GM23248 (cell line): ENCODE measurements at regions not wholly inside any gene's neighbourhood (a gene's known extent, or its start where the extent isn't known, plus 50 kb on each side); places are given as distances from the start of the nearest gene placed in this dataset.

Experiments
- DNase-seq: peaks from one replicate; pipeline ENCODE4 v3.0.0-alpha.2; 2015
- H2AFZ ChIP-seq: fragments of 200-600 bp; sonication (generic); 2 replicates; pipeline ENCODE4 v1.6.1; 2016; ENCODE audit warnings: antibody characterized with exemption
- H3F3A ChIP-seq: fragments of 200-600 bp; sonication (generic); 2 replicates; pipeline ENCODE4 v1.6.1; 2016; ENCODE audit warnings: mild to moderate bottlenecking, antibody characterized with exemption, mixed run types; ENCODE audit not compliant: insufficient read depth
- H3K27ac ChIP-seq: fragments of 200-600 bp; sonication (generic); 2 replicates; pipeline ENCODE4 v1.5.1; 2016; ENCODE audit warnings: mild to moderate bottlenecking
- H3K27me3 ChIP-seq: fragments of 200-600 bp; sonication (generic); replicated peaks from 2 replicates; pipeline ENCODE4 v1.6.1; 2016; ENCODE audit warnings: mild to moderate bottlenecking; ENCODE audit not compliant: insufficient read depth
- H3K36me3 ChIP-seq: fragments of 200-600 bp; sonication (generic); 2 replicates; pipeline ENCODE4 v1.6.1; 2016; ENCODE audit warnings: low read depth, mild to moderate bottlenecking
- H3K4me1 ChIP-seq: fragments of 200-600 bp; sonication (generic); 2 replicates; pipeline ENCODE4 v1.6.1; 2016; ENCODE audit warnings: mild to moderate bottlenecking; ENCODE audit not compliant: insufficient read depth
- H3K4me2 ChIP-seq: fragments of 200-600 bp; sonication (generic); one replicate; pipeline ENCODE4 v1.6.1; 2016; ENCODE audit warnings: mild to moderate bottlenecking; ENCODE audit not compliant: unreplicated experiment
- H3K4me3 ChIP-seq: fragments of 200-600 bp; sonication (generic); 2 replicates; pipeline ENCODE4 v1.5.1; 2016; ENCODE audit warnings: mild to moderate bottlenecking
- H3K79me2 ChIP-seq: fragments of 200-600 bp; sonication (generic); 2 replicates; pipeline ENCODE4 v1.6.1; 2016; ENCODE audit warnings: mild to moderate bottlenecking; ENCODE audit not compliant: insufficient read depth
- H3K9ac ChIP-seq: fragments of 200-600 bp; sonication (generic); 2 replicates; pipeline ENCODE4 v1.6.1; 2016; ENCODE audit warnings: mild to moderate bottlenecking
- H3K9me2 ChIP-seq: fragments of 200-600 bp; sonication (generic); 2 replicates; pipeline ENCODE4 v1.6.1; 2016; ENCODE audit warnings: mixed run types, mild to moderate bottlenecking, moderate library complexity; ENCODE audit not compliant: insufficient read depth
- H3K9me3 ChIP-seq: fragments of 200-600 bp; sonication (generic); one replicate; pipeline ENCODE4 v1.6.1; 2017; ENCODE audit warnings: low read depth
- H4K20me1 ChIP-seq: fragments of 200-600 bp; sonication (generic); 2 replicates; pipeline ENCODE4 v1.6.0; 2016; ENCODE audit not compliant: insufficient read depth
- EZH2 ChIP-seq: fragments of 200-600 bp; sonication (generic); IDR thresholded peaks from 2 replicates; pipeline ENCODE4 v1.6.1; 2018; ENCODE audit warnings: antibody characterized with exemption, mild to moderate bottlenecking; ENCODE audit not compliant: insufficient read depth, poor library complexity, severe bottlenecking
- EZH2phosphoT487 ChIP-seq: fragments of 200-600 bp; sonication (generic); IDR thresholded peaks from 2 replicates; pipeline ENCODE4 v1.6.1; 2018; ENCODE audit warnings: antibody characterized with exemption, moderate library complexity, mild to moderate bottlenecking, low read depth; ENCODE audit not compliant: insufficient read depth
- WGBS, 2 experiments: methylation state at CpG; one replicate each; pipeline ENCODE4 v1.1.6; 2015 to 2017; ENCODE audit warnings: low lambda C conversion rate in 2 of 2, low coverage in 1 of 2; ENCODE audit errors: missing lambda C conversion rate in 2 of 2; 5-methylcytosine and 5-hydroxymethylcytosine counted together
- in situ Hi-C: fragments of 300-500 bp; cut with MboI; formaldehyde crosslinking; loops from 2 replicates; pipeline ENCODE4 v1.15.0; 2020

GRCh38 chr4:13955551-13955950 lies 328.0 kb upstream of the BOD1L1 start:
- Histone ChIP-seq H3K27ac (no peak overlapping the region), H3K79me2 (no peaks in the 10 kb centered on the region), H3K4me3 (no peak overlapping the region), H3K27me3 (no peaks in the 10 kb centered on the region), H3K9me2 (no peaks in the 10 kb centered on the region), H3F3A (no peaks in the 10 kb centered on the region), H3K4me2 (no peak overlapping the region), H3K9ac (no peak overlapping the region), H4K20me1 (no peaks in the 10 kb centered on the region), H3K9me3 (no peaks in the 10 kb centered on the region), H2AFZ (no peak overlapping the region), H3K36me3 (no peaks in the 10 kb centered on the region), H3K4me1 (no peaks in the 10 kb centered on the region)
- no peak for DNase-seq
- 83 to 85% methylated on average over 7 of the region's 7 CpGs for WGBS, 2 experiments
- in situ Hi-C loops: no loop called here
- TF ChIP-seq EZH2phosphoT487 (no peak), EZH2 (no peak)

GRCh38 chr4:13956947-13957346 lies 329.4 kb upstream of the BOD1L1 start:
- Histone ChIP-seq H3K4me1 (no peaks in the 10 kb centered on the region), H3F3A (no peaks in the 10 kb centered on the region), H4K20me1 (no peaks in the 10 kb centered on the region), H3K9me2 (no peaks in the 10 kb centered on the region), H3K27ac (no peak overlapping the region), H3K4me3 (no peak overlapping the region), H3K9me3 (no peaks in the 10 kb centered on the region), H2AFZ (no peak overlapping the region), H3K79me2 (no peaks in the 10 kb centered on the region), H3K9ac (no peak overlapping the region), H3K27me3 (no peaks in the 10 kb centered on the region), H3K36me3 (no peaks in the 10 kb centered on the region), H3K4me2 (no peak overlapping the region)
- no peak for TF ChIP-seq EZH2
- no peak for TF ChIP-seq EZH2phosphoT487
- DNase-seq: no peak
- 61 to 72% methylated on average over 2 of the region's 2 CpGs for WGBS, 2 experiments
- in situ Hi-C loops: no loop called here

DNA sequence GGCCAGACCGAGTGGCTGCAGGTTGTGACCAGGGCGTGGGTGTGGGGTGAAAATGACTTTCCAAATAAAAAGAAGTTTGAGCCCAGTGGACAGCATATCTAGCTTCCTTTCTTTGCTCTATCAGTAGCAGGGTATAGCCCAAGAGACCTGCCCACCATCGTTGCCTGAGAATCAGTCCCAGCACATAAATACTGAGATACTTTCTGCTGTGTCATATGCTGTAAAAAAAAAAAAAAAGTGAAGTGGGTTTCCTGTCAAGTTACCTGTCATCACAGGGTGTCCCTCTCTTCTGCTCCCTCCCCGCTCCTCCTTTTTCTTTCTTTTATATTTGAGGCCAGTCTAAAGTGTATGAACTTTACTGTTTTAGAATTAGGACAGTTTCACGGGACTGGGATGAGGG lies 330.3 kb upstream of the BOD1L1 start:
- H3K9ac ChIP-seq: no peak overlapping the region
- H4K20me1 ChIP-seq: no peaks in the 10 kb centered on the region
- TF ChIP-seq EZH2phosphoT487 (no peak), EZH2 (no peak)
- H3K79me2 ChIP-seq: no peaks in the 10 kb centered on the region
- no peaks in the 10 kb centered on the region for H3K27me3 ChIP-seq
- no peak overlapping the region for H2AFZ ChIP-seq
- no peaks in the 10 kb centered on the region for H3K9me3 ChIP-seq
- H3K4me2 ChIP-seq: no peak overlapping the region
- in situ Hi-C loops: no loop called here
- no peaks in the 10 kb centered on the region for H3K4me1 ChIP-seq
- H3F3A ChIP-seq: no peaks in the 10 kb centered on the region
- H3K9me2 ChIP-seq: no peaks in the 10 kb centered on the region
- no peak for DNase-seq
- no peak overlapping the region for H3K4me3 ChIP-seq
- no peak overlapping the region for H3K27ac ChIP-seq
- 54 to 62% methylated on average over 5 of the region's 5 CpGs for WGBS, 2 experiments
- no peaks in the 10 kb centered on the region for H3K36me3 ChIP-seq

DNA sequence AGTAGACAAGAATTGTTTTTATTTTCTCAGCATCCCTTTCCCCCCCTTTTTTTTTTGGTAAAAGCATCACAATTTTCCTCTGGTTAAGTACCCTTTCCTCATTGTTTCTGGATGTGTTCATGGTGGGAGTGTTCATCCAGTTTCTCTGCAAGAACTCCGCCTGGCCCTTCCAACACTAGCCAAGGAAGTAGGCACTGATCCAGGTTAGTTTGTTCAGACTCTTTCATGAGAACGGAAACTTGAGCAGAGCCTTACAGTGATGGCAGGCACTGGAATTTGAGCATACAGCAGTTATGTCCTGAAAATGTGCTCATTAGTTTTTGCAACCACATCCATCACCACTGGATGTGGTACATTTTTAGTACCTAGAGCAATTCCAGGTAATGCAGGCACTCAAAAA lies 336.1 kb upstream of the BOD1L1 start:
- H3K27me3 ChIP-seq: no peaks in the 10 kb centered on the region
- no peak overlapping the region for H3K27ac ChIP-seq
- H2AFZ ChIP-seq: no peak overlapping the region
- DNase-seq: peak; percentile 28
- H4K20me1 ChIP-seq: no peaks in the 10 kb centered on the region
- H3K9me3 ChIP-seq: no peaks in the 10 kb centered on the region
- H3K9me2 ChIP-seq: no peaks in the 10 kb centered on the region
- H3F3A ChIP-seq: peaks cover 19% of the 10 kb centered on the region
- no peak overlapping the region for H3K4me3 ChIP-seq
- no peak overlapping the region for H3K4me2 ChIP-seq
- no peaks in the 10 kb centered on the region for H3K36me3 ChIP-seq
- peaks cover 21% of the 10 kb centered on the region for H3K4me1 ChIP-seq
- in situ Hi-C loops: no loop called here
- TF ChIP-seq EZH2phosphoT487: no peak
- H3K9ac ChIP-seq: no peak overlapping the region
- no peaks in the 10 kb centered on the region for H3K79me2 ChIP-seq
- WGBS, 2 experiments: 50 to 62% methylated on average over 2 of the region's 2 CpGs
